CD14-positive monocyte (primary cell): ENCODE measurements at regions not wholly inside any gene's neighbourhood (a gene's known extent, or its start where the extent isn't known, plus 50 kb on each side); places are given as distances from the start of the nearest gene placed in this dataset.

ENCODE experiments used
- DNase-seq, 3 donors: peaks; one replicate each; pipeline ENCODE4 v3.0.0-alpha.2; 2011 to 2022
- H2AFZ ChIP-seq: 2 replicates; pipeline ENCODE4 v1.6.0; 2012; ENCODE audit warnings: mild to moderate bottlenecking, low read depth, low read length, inconsistent platforms; ENCODE audit not compliant: insufficient read depth, poor library complexity, severe bottlenecking
- H3K27ac ChIP-seq, 2 donors: 1 replicate in 1 of 2; 2 replicates in 1 of 2; pipeline ENCODE4 v1.5.1; 2012 to 2013; ENCODE audit warnings: low read length in 2 of 2, control low read depth in 1 of 2, inconsistent platforms in 1 of 2, low read depth in 1 of 2, mild to moderate bottlenecking in 1 of 2
- H3K27me3 ChIP-seq, 2 donors: one replicate each; pipeline versions ENCODE4 v1.6.0 to v1.6.1; 2011 to 2013; ENCODE audit warnings: low read length in 2 of 2; ENCODE audit not compliant: control insufficient read depth in 2 of 2, insufficient read depth in 2 of 2
- H3K36me3 ChIP-seq, 2 donors: replicated peaks in 1 of 2; 1 replicate in 1 of 2; 2 replicates in 1 of 2; pipeline versions ENCODE4 v1.5.1 to v1.6.1; 2012 to 2013; ENCODE audit warnings: low read length in 2 of 2, control low read depth in 1 of 2, inconsistent platforms in 1 of 2, mild to moderate bottlenecking in 1 of 2; ENCODE audit not compliant: insufficient read depth in 2 of 2, control insufficient read depth in 1 of 2
- H3K4me1 ChIP-seq, 2 donors: 1 replicate in 1 of 2; 2 replicates in 1 of 2; pipeline versions ENCODE4 v1.5.1 to v1.6.1; 2012 to 2013; ENCODE audit warnings: low read length in 2 of 2, control low read depth in 1 of 2, inconsistent platforms in 1 of 2, mild to moderate bottlenecking in 1 of 2, moderate library complexity in 1 of 2; ENCODE audit not compliant: insufficient read depth in 2 of 2, control insufficient read depth in 1 of 2
- H3K4me2 ChIP-seq: replicated peaks from 2 replicates; pipeline ENCODE3; 2012; ENCODE audit warnings: low read length, moderate library complexity, mild to moderate bottlenecking; ENCODE audit not compliant: poor library complexity, severe bottlenecking; ENCODE audit errors: extremely low read depth
- H3K4me3 ChIP-seq, 3 experiments: fragments of 200-600 bp in 1 of 3; sonication (generic) in 1 of 3; replicated peaks in 1 of 3; 1 replicate in 2 of 3; 2 replicates in 1 of 3; pipeline ENCODE4 v1.5.1; 2011 to 2013; ENCODE audit warnings: low read length in 3 of 3, mild to moderate bottlenecking in 3 of 3, control low read depth in 2 of 3, low read depth in 2 of 3, inconsistent platforms in 1 of 3, moderate library complexity in 1 of 3
- H3K79me2 ChIP-seq: 2 replicates; pipeline ENCODE4 v1.6.0; 2012; ENCODE audit warnings: mild to moderate bottlenecking, control low read depth, inconsistent platforms, low read length, moderate library complexity; ENCODE audit not compliant: insufficient read depth
- H3K9ac ChIP-seq: 2 replicates; pipeline ENCODE4 v1.6.0; 2017; ENCODE audit warnings: low read length, mild to moderate bottlenecking; ENCODE audit not compliant: insufficient read depth, poor library complexity, severe bottlenecking
- H3K9me3 ChIP-seq, 2 donors: replicated peaks in 1 of 2; 1 replicate in 1 of 2; 2 replicates in 1 of 2; pipeline versions ENCODE4 v1.5.1 to v1.6.1; 2012 to 2013; ENCODE audit warnings: low read length in 2 of 2, control low read depth in 1 of 2; ENCODE audit not compliant: control insufficient read depth in 1 of 2, insufficient read depth in 1 of 2
- H4K20me1 ChIP-seq: 2 replicates; pipeline ENCODE4 v1.6.0; 2012; ENCODE audit warnings: mild to moderate bottlenecking, low read length, control low read depth, moderate library complexity; ENCODE audit not compliant: insufficient read depth
- H3K27ac Mint-ChIP-seq, 7 donors: one replicate each; pipeline ENCODE4 v1.8.0; 2020; ENCODE audit warnings: mild to moderate bottlenecking in 7 of 7, mixed read lengths in 7 of 7, moderate library complexity in 6 of 7, inconsistent platforms in 2 of 7
- H3K27me3 Mint-ChIP-seq, 3 donors: one replicate each; pipeline ENCODE4 v1.8.0; 2021 to 2022; ENCODE audit warnings: low read depth in 3 of 3, mild to moderate bottlenecking in 3 of 3, mixed read lengths in 3 of 3, moderate library complexity in 3 of 3, inconsistent platforms in 1 of 3
- H3K36me3 Mint-ChIP-seq, 2 donors: one replicate each; pipeline ENCODE4 v1.8.0; 2020; ENCODE audit warnings: mixed read lengths in 2 of 2, inconsistent platforms in 1 of 2, mild to moderate bottlenecking in 1 of 2
- H3K4me1 Mint-ChIP-seq: one replicate; pipeline ENCODE4 v1.8.0; 2020; ENCODE audit warnings: mild to moderate bottlenecking, mixed read lengths
- H3K4me3 Mint-ChIP-seq, 2 donors: one replicate each; pipeline ENCODE4 v1.8.0; 2020; ENCODE audit warnings: mild to moderate bottlenecking in 2 of 2, mixed read lengths in 2 of 2, moderate library complexity in 1 of 2
- H3K9me3 Mint-ChIP-seq, 7 donors: one replicate each; pipeline ENCODE4 v1.8.0; 2020 to 2022; ENCODE audit warnings: mixed read lengths in 7 of 7, mild to moderate bottlenecking in 6 of 7, moderate library complexity in 6 of 7, inconsistent platforms in 2 of 7
- WGBS: methylation state at CpG from one replicate; pipeline ENCODE4 v1.1.5; 2013; ENCODE audit warnings: missing lambda C conversion rate; ENCODE audit not compliant: insufficient coverage; 5-methylcytosine and 5-hydroxymethylcytosine counted together
- intact Hi-C, 2 donors: fragments of 100-400 bp; cut with micrococcal nuclease; formaldehyde crosslinking; loops; one replicate each; pipeline versions ENCODE4 v1.15.0 to v1.15.1; 2023
- TF ChIP-seq, protein P1 (sequence below): fragments of 200-600 bp; IDR thresholded peaks from one replicate; pipeline ENCODE4 v1.8.0; 2022; ENCODE audit warnings: antibody characterized with exemption, mild to moderate bottlenecking

DNA sequence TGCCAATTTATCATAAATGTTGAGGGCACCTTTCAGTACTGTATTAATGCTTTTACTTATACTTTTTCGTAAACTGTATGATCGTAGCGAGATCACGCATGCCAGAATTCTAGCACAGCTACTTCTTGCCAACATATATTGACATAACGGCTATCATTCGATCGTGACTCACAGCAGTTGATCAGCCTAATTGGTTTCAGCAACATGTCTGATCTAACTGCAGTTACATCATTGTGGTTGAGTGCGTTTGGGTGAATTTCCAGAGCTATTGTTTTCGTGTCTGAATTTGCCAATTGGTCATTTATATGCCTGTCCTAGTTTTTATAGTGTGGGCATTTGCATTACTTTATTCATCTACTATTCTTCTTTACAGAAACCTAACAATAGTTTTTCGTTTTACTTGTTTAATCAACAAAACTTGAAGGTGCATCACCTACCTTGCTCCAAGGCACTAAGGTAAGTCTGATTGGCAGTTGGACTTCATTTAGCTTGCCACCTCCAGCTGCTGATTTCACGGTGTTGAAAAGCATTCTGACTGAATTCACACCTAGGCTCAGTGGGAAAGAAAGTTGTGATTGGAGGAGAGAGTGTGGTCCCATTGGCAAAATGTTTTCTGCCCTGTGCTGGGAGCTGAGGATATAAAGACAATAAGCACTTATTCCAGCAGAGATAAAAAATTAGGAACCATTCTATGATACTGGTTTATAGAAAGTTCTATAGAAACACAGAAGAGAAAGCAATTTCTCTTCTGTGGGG is 120.9 kb upstream of the RGMA start:
- H3K27me3 Mint-ChIP-seq: peaks cover 5 to 8% (median 7%) of the 10 kb centered on the region in 3 donors
- no peak overlapping the region for H3K27ac Mint-ChIP-seq
- H3K36me3 ChIP-seq: no peaks in the 10 kb centered on the region
- DNase-seq: no peak
- no peaks in the 10 kb centered on the region for H4K20me1 ChIP-seq
- intact Hi-C loops: no loop called here
- H3K4me1 ChIP-seq: no peaks in the 10 kb centered on the region
- no peak overlapping the region for H3K27ac ChIP-seq
- H3K4me1 Mint-ChIP-seq: no peaks in the 10 kb centered on the region
- no peak overlapping the region for H3K9ac ChIP-seq
- H3K4me3 Mint-ChIP-seq: no peak overlapping the region
- no peak overlapping the region for H3K4me2 ChIP-seq
- no peak overlapping the region for H2AFZ ChIP-seq
- no peak overlapping the region for H3K4me3 ChIP-seq
- no peaks in the 10 kb centered on the region for H3K27me3 ChIP-seq
- peaks cover 0 to 4% (median 2%) of the 10 kb centered on the region in 7 donors for H3K9me3 Mint-ChIP-seq
- TF ChIP-seq, protein P1, sequence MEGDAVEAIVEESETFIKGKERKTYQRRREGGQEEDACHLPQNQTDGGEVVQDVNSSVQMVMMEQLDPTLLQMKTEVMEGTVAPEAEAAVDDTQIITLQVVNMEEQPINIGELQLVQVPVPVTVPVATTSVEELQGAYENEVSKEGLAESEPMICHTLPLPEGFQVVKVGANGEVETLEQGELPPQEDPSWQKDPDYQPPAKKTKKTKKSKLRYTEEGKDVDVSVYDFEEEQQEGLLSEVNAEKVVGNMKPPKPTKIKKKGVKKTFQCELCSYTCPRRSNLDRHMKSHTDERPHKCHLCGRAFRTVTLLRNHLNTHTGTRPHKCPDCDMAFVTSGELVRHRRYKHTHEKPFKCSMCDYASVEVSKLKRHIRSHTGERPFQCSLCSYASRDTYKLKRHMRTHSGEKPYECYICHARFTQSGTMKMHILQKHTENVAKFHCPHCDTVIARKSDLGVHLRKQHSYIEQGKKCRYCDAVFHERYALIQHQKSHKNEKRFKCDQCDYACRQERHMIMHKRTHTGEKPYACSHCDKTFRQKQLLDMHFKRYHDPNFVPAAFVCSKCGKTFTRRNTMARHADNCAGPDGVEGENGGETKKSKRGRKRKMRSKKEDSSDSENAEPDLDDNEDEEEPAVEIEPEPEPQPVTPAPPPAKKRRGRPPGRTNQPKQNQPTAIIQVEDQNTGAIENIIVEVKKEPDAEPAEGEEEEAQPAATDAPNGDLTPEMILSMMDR: no peak
- no peaks in the 10 kb centered on the region for H3K36me3 Mint-ChIP-seq
- WGBS: 96% methylated on average over 9 of the region's 11 CpGs
- H3K9me3 ChIP-seq: no peaks in the 10 kb centered on the region
- no peaks in the 10 kb centered on the region for H3K79me2 ChIP-seq

DNA sequence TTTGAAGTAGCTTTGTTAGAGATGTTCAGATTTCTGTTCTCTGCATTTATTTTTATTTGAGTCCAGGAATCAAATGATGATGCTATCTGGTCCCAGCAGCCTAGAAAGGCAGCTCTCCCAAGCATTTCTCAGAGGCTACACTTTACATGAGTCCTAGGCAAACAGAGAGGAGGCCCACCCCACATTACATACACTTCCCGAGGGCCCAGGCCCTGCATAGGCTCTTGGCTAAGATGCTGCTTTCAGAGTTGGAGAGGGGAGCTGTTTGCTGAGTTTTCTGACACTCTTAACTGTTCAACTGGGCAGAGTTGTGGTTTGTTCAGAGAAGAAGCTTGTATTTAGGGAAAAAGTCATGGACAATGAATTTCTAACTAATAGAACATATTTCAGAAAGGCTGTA is 117.9 kb upstream of the RGMA start:
- intact Hi-C loops: no loop called here
- WGBS: no CpG with 5 or more reads among the region's 1 CpG
- H3K9me3 Mint-ChIP-seq: peaks cover 0 to 5% (median 0%) of the 10 kb centered on the region in 7 donors

More for the DNA sequence above, 117.9 kb upstream of the RGMA start:
- TF ChIP-seq, protein P1: no peak
- Mint-ChIP-seq H3K4me1 (no peaks in the 10 kb centered on the region), H3K4me3 (no peak overlapping the region), H3K27ac (no peak overlapping the region), H3K27me3 (peaks cover 4 to 10% (median 7%) of the 10 kb centered on the region in 3 donors), H3K36me3 (no peaks in the 10 kb centered on the region)
- no peak overlapping the region for H3K9ac ChIP-seq
- DNase-seq: no peak
- no peaks in the 10 kb centered on the region for H3K27me3 ChIP-seq
- no peaks in the 10 kb centered on the region for H3K4me1 ChIP-seq
- H2AFZ ChIP-seq: no peak overlapping the region
- H4K20me1 ChIP-seq: no peaks in the 10 kb centered on the region
- H3K27ac ChIP-seq: no peak overlapping the region
- H3K79me2 ChIP-seq: no peaks in the 10 kb centered on the region
- no peaks in the 10 kb centered on the region for H3K36me3 ChIP-seq
- H3K4me3 ChIP-seq: no peak overlapping the region
- H3K4me2 ChIP-seq: no peak overlapping the region
- peaks cover 3 to 5% of the 10 kb centered on the region in 2 donors for H3K9me3 ChIP-seq
